GM12878 (cell line): ENCODE measurements at regions not wholly inside any gene's neighbourhood (a gene's known extent, or its start where the extent isn't known, plus 50 kb on each side); places are given as distances from the start of the nearest gene placed in this dataset.

Source experiments
- CEBPB ChIP-seq, 2 experiments: fragments of 150-350 bp in 1 of 2; IDR thresholded peaks; 2 replicates each; pipeline ENCODE4 v1.6.1; 2012 to 2014; ENCODE audit warnings: low read depth in 2 of 2, low read length in 2 of 2, borderline replicate concordance in 1 of 2, inconsistent platforms in 1 of 2
- CHD4 ChIP-seq: fragments of 200-600 bp; sonication (generic); IDR thresholded peaks from 2 replicates; pipeline ENCODE4 v1.6.1; 2016; ENCODE audit warnings: mild to moderate bottlenecking
- CTCF ChIP-seq, 3 experiments: IDR thresholded peaks in 2 of 3; conservative IDR thresholded peaks in 1 of 3; 2 replicates each; pipeline ENCODE4 v1.5.1; 2011; ENCODE audit warnings: low read depth in 3 of 3, low read length in 3 of 3, mild to moderate bottlenecking in 3 of 3, control low read depth in 2 of 3, moderate library complexity in 2 of 3, inconsistent platforms in 1 of 3, mixed read lengths in 1 of 3; ENCODE audit not compliant: control insufficient read depth in 2 of 3, insufficient read depth in 1 of 3; ENCODE audit errors: extremely low read depth in 1 of 3
- ESRRA ChIP-seq: IDR thresholded peaks from 2 replicates; pipeline ENCODE4 v1.6.1; 2012; ENCODE audit warnings: mild to moderate bottlenecking, low read length, improper control_type of control experiment
- EZH2 ChIP-seq: IDR thresholded peaks from 2 replicates; pipeline ENCODE4 v1.6.1; 2012; ENCODE audit warnings: low read depth, mild to moderate bottlenecking, control low read depth, inconsistent platforms, low read length, borderline replicate concordance; ENCODE audit not compliant: control insufficient read depth
- GABPA ChIP-seq: IDR thresholded peaks from 2 replicates; pipeline ENCODE4 v1.6.1; 2014; ENCODE audit warnings: antibody characterized with exemption, low read depth, mild to moderate bottlenecking, inconsistent platforms
- POLR2A ChIP-seq: IDR thresholded peaks from 2 replicates; pipeline ENCODE4 v1.6.1; 2011; ENCODE audit warnings: low read depth, mild to moderate bottlenecking, low read length
- RAD21 ChIP-seq: IDR thresholded peaks from 2 replicates; pipeline ENCODE4 v1.6.1; 2011; ENCODE audit warnings: mild to moderate bottlenecking, low read depth, low read length, moderate library complexity; ENCODE audit not compliant: insufficient read depth
- USF2 ChIP-seq: IDR thresholded peaks from 2 replicates; pipeline ENCODE4 v1.6.1; 2011; ENCODE audit warnings: low read depth, low read length, improper control_type of control experiment, borderline replicate concordance
- ZBTB40 ChIP-seq: fragments of 450-650 bp; IDR thresholded peaks from 2 replicates; pipeline ENCODE4 v1.6.1; 2016; ENCODE audit warnings: mild to moderate bottlenecking, moderate library complexity, borderline replicate concordance

GRCh38 chr9:102700936-102701335 lies 294.2 kb upstream of the CYLC2 start:
- no peak for TF ChIP-seq EZH2
- TF ChIP-seq USF2: no peak
- no peak for TF ChIP-seq POLR2A
- no peak for TF ChIP-seq CTCF (IDR thresholded peaks at IDR 0.05 in 2 of 3, conservative IDR thresholded peaks at IDR 0.05 in 1 of 3; ENCODE audit: control insufficient read depth in 2 of 3, extremely low read depth in 1 of 3, insufficient read depth in 1 of 3, low read depth in 3 of 3, low read length in 3 of 3)
- no peak for TF ChIP-seq RAD21
- TF ChIP-seq GABPA: no peak
- no peak for TF ChIP-seq CHD4
- TF ChIP-seq ESRRA: no peak
- TF ChIP-seq ZBTB40: no peak
- TF ChIP-seq CEBPB (IDR thresholded peaks at IDR 0.05; ENCODE audit: borderline replicate concordance in 1 of 2, low read depth in 2 of 2, low read length in 2 of 2): no peak
